Mesendoderm (in vitro differentiated cells): ENCODE measurements at regions not wholly inside any gene's neighbourhood (a gene's known extent, or its start where the extent isn't known, plus 50 kb on each side); places are given as distances from the start of the nearest gene placed in this dataset.
A peak's percentile ranks its signal among the peaks of the same experiment; 100 is the strongest.

Source experiments
- DNase-seq: peaks from one replicate; pipeline ENCODE4 v3.0.0; 2013
- H2AK5ac ChIP-seq: 2 replicates; pipeline ENCODE4 v1.6.1; 2013; ENCODE audit warnings: low read length, inconsistent platforms
- H2BK120ac ChIP-seq: 2 replicates; pipeline ENCODE4 v1.6.1; 2013; ENCODE audit warnings: low read depth, mild to moderate bottlenecking, low read length, moderate library complexity, mixed read lengths
- H2BK15ac ChIP-seq: replicated peaks from 2 replicates; pipeline ENCODE4 v1.6.1; 2013; ENCODE audit warnings: low read depth, mild to moderate bottlenecking, moderate library complexity
- H2BK5ac ChIP-seq: 2 replicates; pipeline ENCODE4 v1.6.1; 2013; ENCODE audit warnings: low read length, inconsistent platforms
- H3K18ac ChIP-seq: 2 replicates; pipeline ENCODE4 v1.6.1; 2013; ENCODE audit warnings: mild to moderate bottlenecking, low read length, mixed read lengths
- H3K23ac ChIP-seq: one replicate; pipeline ENCODE4 v1.6.1; 2013; ENCODE audit warnings: low read length
- H3K27ac ChIP-seq: 2 replicates; pipeline ENCODE4 v1.5.1; 2013; ENCODE audit warnings: low read depth, mild to moderate bottlenecking, inconsistent platforms, low read length, moderate library complexity
- H3K27me3 ChIP-seq: 2 replicates; pipeline ENCODE4 v1.6.1; 2013; ENCODE audit warnings: low read length, control low read depth, mild to moderate bottlenecking, inconsistent platforms; ENCODE audit not compliant: insufficient read depth, poor library complexity
- H3K36me3 ChIP-seq: 2 replicates; pipeline ENCODE4 v1.6.1; 2013; ENCODE audit warnings: low read length, inconsistent platforms; ENCODE audit not compliant: control insufficient read depth, insufficient read depth
- H3K4ac ChIP-seq: one replicate; pipeline ENCODE4 v1.6.1; 2013; ENCODE audit warnings: low read depth, mild to moderate bottlenecking, low read length, moderate library complexity
- H3K4me1 ChIP-seq: 2 replicates; pipeline ENCODE4 v1.6.1; 2013; ENCODE audit warnings: low read depth, low read length, inconsistent platforms; ENCODE audit not compliant: control insufficient read depth
- H3K4me2 ChIP-seq: 2 replicates; pipeline ENCODE4 v1.6.1; 2013; ENCODE audit warnings: low read length
- H3K4me3 ChIP-seq: 2 replicates; pipeline ENCODE4 v1.5.1; 2013; ENCODE audit warnings: mild to moderate bottlenecking, low read length
- H3K56ac ChIP-seq: one replicate; pipeline ENCODE4 v1.6.1; 2013; ENCODE audit warnings: low read length
- H3K79me1 ChIP-seq: 2 replicates; pipeline ENCODE4 v1.6.1; 2013; ENCODE audit warnings: low read length, inconsistent platforms
- H3K79me2 ChIP-seq: 2 replicates; pipeline ENCODE4 v1.6.1; 2013; ENCODE audit warnings: mild to moderate bottlenecking, low read length; ENCODE audit not compliant: control insufficient read depth, insufficient read depth
- H3K9ac ChIP-seq: 2 replicates; pipeline ENCODE4 v1.6.1; 2013; ENCODE audit warnings: low read length, inconsistent platforms
- H4K5ac ChIP-seq: one replicate; pipeline ENCODE4 v1.6.1; 2013; ENCODE audit warnings: low read length
- H4K8ac ChIP-seq: one replicate; pipeline ENCODE4 v1.6.1; 2013; ENCODE audit warnings: low read depth, mild to moderate bottlenecking, control low read depth, low read length, moderate library complexity
- WGBS: extraction: QIAGEN DNeasy Blood & Tissue Kit; methylation state at CpG from one replicate; pipeline ENCODE4 v1.1.7; 2013; ENCODE audit warnings: low lambda C conversion rate, missing lambda C conversion rate; ENCODE audit not compliant: insufficient coverage; ENCODE audit errors: extremely low coverage; 5-methylcytosine and 5-hydroxymethylcytosine counted together

- no CpG with 5 or more reads among the region's 2 CpGs for WGBS
- no peak overlapping the region for H2AK5ac ChIP-seq
Observed at GRCh38 chr1:115543247-115543646, 98.5 kb upstream of the VANGL1 start.

GRCh38 chr1:115539736-115540135 lies 102.0 kb upstream of the VANGL1 start:
- Histone ChIP-seq H3K4me1 (peaks cover 3% of the 10 kb centered on the region), H3K23ac (no peak overlapping the region), H2BK5ac (no peak overlapping the region), H3K4ac (no peak overlapping the region), H2BK15ac (no peak overlapping the region), H2BK120ac (no peak overlapping the region), H3K27ac (no peak overlapping the region), H3K36me3 (no peaks in the 10 kb centered on the region), H3K56ac (no peak overlapping the region), H4K5ac (no peak overlapping the region), H3K18ac (no peak overlapping the region), H3K79me1 (no peaks in the 10 kb centered on the region), H3K4me3 (no peak overlapping the region), H3K27me3 (no peaks in the 10 kb centered on the region), H3K9ac (no peak overlapping the region), H3K4me2 (no peak overlapping the region), H4K8ac (no peak overlapping the region), H2AK5ac (no peak overlapping the region), H3K79me2 (no peaks in the 10 kb centered on the region)
- DNase-seq: no peak
- WGBS: no CpG with 5 or more reads among the region's 3 CpGs

More at GRCh38 chr1:115543247-115543646, 98.5 kb upstream of the VANGL1 start:
- Histone ChIP-seq H3K23ac (no peak overlapping the region), H3K79me2 (no peaks in the 10 kb centered on the region), H3K9ac (no peak overlapping the region), H2BK5ac (no peak overlapping the region), H3K4me3 (no peak overlapping the region), H3K4me1 (peaks cover 2% of the 10 kb centered on the region), H3K79me1 (no peaks in the 10 kb centered on the region), H2BK15ac (no peak overlapping the region), H4K5ac (no peak overlapping the region), H3K4ac (no peak overlapping the region), H4K8ac (no peak overlapping the region), H2BK120ac (no peak overlapping the region), H3K27ac (no peak overlapping the region), H3K27me3 (no peaks in the 10 kb centered on the region), H3K4me2 (no peak overlapping the region), H3K18ac (no peak overlapping the region), H3K36me3 (no peaks in the 10 kb centered on the region), H3K56ac (no peak overlapping the region)
- peak; percentile 54 for DNase-seq

- H3K4me1 ChIP-seq: peaks cover 3% of the 10 kb centered on the region
- no peak overlapping the region for H3K4me2 ChIP-seq
- no peak overlapping the region for H3K4ac ChIP-seq
- DNase-seq: no peak
- H3K4me3 ChIP-seq: no peak overlapping the region
- H3K27me3 ChIP-seq: no peaks in the 10 kb centered on the region
- WGBS: no CpG with 5 or more reads among the region's 7 CpGs
- no peaks in the 10 kb centered on the region for H3K79me2 ChIP-seq
- H3K27ac ChIP-seq: no peak overlapping the region
- no peaks in the 10 kb centered on the region for H3K36me3 ChIP-seq
- no peak overlapping the region for H2BK5ac ChIP-seq
- no peak overlapping the region for H2BK120ac ChIP-seq
- H3K79me1 ChIP-seq: no peaks in the 10 kb centered on the region
- no peak overlapping the region for H2BK15ac ChIP-seq
- no peak overlapping the region for H2AK5ac ChIP-seq
- H3K9ac ChIP-seq: no peak overlapping the region
- no peak overlapping the region for H4K5ac ChIP-seq
- H4K8ac ChIP-seq: no peak overlapping the region
- no peak overlapping the region for H3K23ac ChIP-seq
- H3K18ac ChIP-seq: no peak overlapping the region
- no peak overlapping the region for H3K56ac ChIP-seq
Observed at GRCh38 chr1:115539061-115539460, 102.7 kb upstream of the VANGL1 start.

GRCh38 chr1:115538579-115538978 lies 103.2 kb upstream of the VANGL1 start:
- H3K18ac ChIP-seq: peak overlapping the region; percentile 31
- H3K27ac ChIP-seq: no peak overlapping the region
- H3K23ac ChIP-seq: no peak overlapping the region
- no peak overlapping the region for H3K4me3 ChIP-seq
- H2BK120ac ChIP-seq: no peak overlapping the region
- no peaks in the 10 kb centered on the region for H3K27me3 ChIP-seq
- no peak overlapping the region for H2AK5ac ChIP-seq
- no peaks in the 10 kb centered on the region for H3K79me1 ChIP-seq
- H3K9ac ChIP-seq: no peak overlapping the region
- H4K8ac ChIP-seq: no peak overlapping the region
- peaks cover 3% of the 10 kb centered on the region for H3K4me1 ChIP-seq
- WGBS: no CpG with 5 or more reads among the region's 1 CpG
- no peak overlapping the region for H2BK5ac ChIP-seq
- H3K4ac ChIP-seq: no peak overlapping the region
- no peaks in the 10 kb centered on the region for H3K79me2 ChIP-seq
- H3K56ac ChIP-seq: no peak overlapping the region
- no peak overlapping the region for H3K4me2 ChIP-seq
- no peaks in the 10 kb centered on the region for H3K36me3 ChIP-seq
- no peak overlapping the region for H4K5ac ChIP-seq
- no peak for DNase-seq
- H2BK15ac ChIP-seq: no peak overlapping the region

- H4K8ac ChIP-seq: no peak overlapping the region
- H2BK5ac ChIP-seq: no peak overlapping the region
- no peak overlapping the region for H4K5ac ChIP-seq
Observed at GRCh38 chr1:115537415-115537814, 104.4 kb upstream of the VANGL1 start.

GRCh38 chr1:115536279-115536816 lies 105.4 kb upstream of the VANGL1 start:
- no peak overlapping the region for H3K4ac ChIP-seq
- H2BK120ac ChIP-seq: no peak overlapping the region
- no CpG with 5 or more reads among the region's 4 CpGs for WGBS
- peak overlapping the region; percentile 34 for H3K18ac ChIP-seq
- no peaks in the 10 kb centered on the region for H3K79me1 ChIP-seq
- no peak overlapping the region for H3K4me3 ChIP-seq
- H3K4me2 ChIP-seq: no peak overlapping the region
- H4K8ac ChIP-seq: no peak overlapping the region
- no peak overlapping the region for H2BK15ac ChIP-seq
- peak overlapping the region; percentile 48 for H3K27ac ChIP-seq
- no peaks in the 10 kb centered on the region for H3K79me2 ChIP-seq
- no peak overlapping the region for H2AK5ac ChIP-seq
- no peak overlapping the region for H3K23ac ChIP-seq
- no peaks in the 10 kb centered on the region for H3K27me3 ChIP-seq
- H4K5ac ChIP-seq: no peak overlapping the region
- DNase-seq: peak; percentile 78
- peak overlapping the region; percentile 54 for H2BK5ac ChIP-seq
- H3K56ac ChIP-seq: peak overlapping the region; percentile 51
- peaks cover 5% of the 10 kb centered on the region for H3K4me1 ChIP-seq
- H3K36me3 ChIP-seq: no peaks in the 10 kb centered on the region
- H3K9ac ChIP-seq: no peak overlapping the region

More at GRCh38 chr1:115537415-115537814, 104.4 kb upstream of the VANGL1 start:
- H3K4ac ChIP-seq: no peak overlapping the region
- H3K18ac ChIP-seq: no peak overlapping the region
- H3K4me2 ChIP-seq: no peak overlapping the region
- no peak overlapping the region for H3K4me3 ChIP-seq
- H2AK5ac ChIP-seq: no peak overlapping the region
- H3K27ac ChIP-seq: no peak overlapping the region
- no peak overlapping the region for H3K9ac ChIP-seq
- H3K79me1 ChIP-seq: no peaks in the 10 kb centered on the region
- H3K79me2 ChIP-seq: no peaks in the 10 kb centered on the region
- no peaks in the 10 kb centered on the region for H3K36me3 ChIP-seq
- H3K56ac ChIP-seq: no peak overlapping the region
- H2BK120ac ChIP-seq: no peak overlapping the region
- no peaks in the 10 kb centered on the region for H3K27me3 ChIP-seq
- peaks cover 3% of the 10 kb centered on the region for H3K4me1 ChIP-seq
- DNase-seq: peak; percentile 52
- H2BK15ac ChIP-seq: no peak overlapping the region
- no peak overlapping the region for H3K23ac ChIP-seq
